ENCODE measurements at regions not wholly inside any gene's neighbourhood (a gene's known extent, or its start where the extent isn't known, plus 50 kb on each side); places are given as distances from the start of the nearest gene placed in this dataset.
"Not testable (repeated sequence)": the region's sequence is repeated elsewhere in the genome, so short reads cannot be mapped to it uniquely, and the experiment has no call there.

DNA sequence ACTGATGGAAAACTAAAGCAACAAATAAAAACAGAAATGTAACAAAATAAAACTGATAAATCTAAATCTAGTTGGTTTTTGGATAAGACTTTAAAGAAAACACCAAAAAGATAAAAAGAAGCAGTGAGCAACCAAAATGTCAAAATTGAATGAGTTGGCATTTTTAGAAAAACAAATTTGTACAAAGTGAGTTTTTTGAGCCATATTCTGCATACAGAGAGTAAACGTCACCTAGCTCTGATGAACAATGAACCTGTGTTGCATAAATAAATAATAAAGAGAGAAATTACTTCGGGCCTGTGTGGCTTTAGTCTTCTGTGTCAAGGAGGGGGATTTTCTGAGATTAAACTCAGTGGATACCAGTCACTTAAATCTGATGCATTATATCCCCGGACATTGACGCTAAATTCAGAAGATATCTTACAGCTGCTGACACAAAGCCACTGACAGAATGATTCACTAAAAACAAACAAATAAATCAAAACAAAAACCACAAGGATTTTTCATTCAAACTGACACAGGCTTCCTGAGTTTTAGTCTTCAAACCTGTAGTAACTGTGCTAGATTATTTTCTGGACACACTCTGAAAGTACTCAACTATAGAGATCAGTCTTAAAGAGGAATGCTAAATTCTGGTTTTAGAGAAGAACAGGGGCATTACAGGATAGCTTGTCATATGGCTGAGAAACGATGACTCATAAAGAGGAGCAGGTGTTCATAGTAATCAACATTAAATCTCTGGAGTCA is 403.5 kb upstream of the ST8SIA4 start:
- Mint-ChIP-seq H3K9me3 (no peaks in the 10 kb centered on the region), H3K4me3 (no peak overlapping the region), H3K36me3 (no peaks in the 10 kb centered on the region), H3K4me1 (no peaks in the 10 kb centered on the region), H3K27ac (no peak overlapping the region), H3K27me3 (no peaks in the 10 kb centered on the region)
- Histone ChIP-seq H3K36me3 (ENCODE audit: insufficient read depth, low read length) (no peaks in the 10 kb centered on the region), H3K4me3 (ENCODE audit: low read length) (no peak overlapping the region), H3K9me3 (ENCODE audit: low read length) (no peaks in the 10 kb centered on the region), H3K27me3 (ENCODE audit: insufficient read depth, low read length, poor library complexity, severe bottlenecking) (no peaks in the 10 kb centered on the region), H3K4me1 (ENCODE audit: insufficient read depth, low read length) (no peaks in the 10 kb centered on the region), H3K27ac (ENCODE audit: low read depth, low read length) (no peak overlapping the region)
- DNase-seq = no peak
- ChIA-PET POLR2A (no interaction called here), CTCF (no interaction called here)

- H3K4me1 ChIP-seq (ENCODE audit: insufficient read depth, low read length) = no peaks in the 10 kb centered on the region
- no peaks in the 10 kb centered on the region for H3K36me3 Mint-ChIP-seq
- H3K4me3 ChIP-seq (ENCODE audit: low read length) = no peak overlapping the region
- H3K27ac ChIP-seq (ENCODE audit: low read depth, low read length) = no peak overlapping the region
- H3K36me3 ChIP-seq (ENCODE audit: insufficient read depth, low read length) = no peaks in the 10 kb centered on the region
- POLR2A ChIA-PET = no interaction called here
- CTCF ChIA-PET = no interaction called here
- no peak overlapping the region for H3K27ac Mint-ChIP-seq
- H3K27me3 Mint-ChIP-seq = peaks cover 0 to 6% of the 10 kb centered on the region in 2 donors
- DNase-seq = no peak
- no peaks in the 10 kb centered on the region for H3K27me3 ChIP-seq (ENCODE audit: insufficient read depth, low read length, poor library complexity, severe bottlenecking)
- H3K9me3 ChIP-seq (ENCODE audit: low read length) = no peaks in the 10 kb centered on the region
- no peak overlapping the region for H3K4me3 Mint-ChIP-seq
- peaks cover 0 to 4% (median 0%) of the 10 kb centered on the region in 5 donors for H3K9me3 Mint-ChIP-seq
- no peaks in the 10 kb centered on the region for H3K4me1 Mint-ChIP-seq
Observed at GRCh38 chr5:101296477-101296876, 393.4 kb upstream of the ST8SIA4 start.

DNA sequence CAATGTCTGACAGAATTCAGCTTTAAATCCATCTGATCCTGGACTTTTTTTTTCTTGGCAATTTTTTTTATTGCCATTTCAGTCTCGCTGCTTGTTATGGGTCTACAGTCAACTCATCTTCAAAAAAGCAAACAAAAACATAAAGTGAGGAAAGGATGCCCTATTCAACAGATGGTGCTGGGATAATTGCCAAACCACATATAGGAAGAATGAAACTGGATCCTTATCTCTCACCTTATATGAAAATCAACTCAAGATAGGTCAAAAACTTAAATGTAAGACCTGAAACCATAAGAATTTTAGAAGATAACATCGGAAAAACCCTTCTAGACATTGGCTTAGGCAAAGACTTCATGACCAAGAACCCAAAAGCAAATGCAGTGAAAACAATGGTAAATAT is 389.1 kb upstream of the ST8SIA4 start:
- no peak overlapping the region for H3K27ac Mint-ChIP-seq
- CTCF ChIA-PET = no interaction called here

DNA sequence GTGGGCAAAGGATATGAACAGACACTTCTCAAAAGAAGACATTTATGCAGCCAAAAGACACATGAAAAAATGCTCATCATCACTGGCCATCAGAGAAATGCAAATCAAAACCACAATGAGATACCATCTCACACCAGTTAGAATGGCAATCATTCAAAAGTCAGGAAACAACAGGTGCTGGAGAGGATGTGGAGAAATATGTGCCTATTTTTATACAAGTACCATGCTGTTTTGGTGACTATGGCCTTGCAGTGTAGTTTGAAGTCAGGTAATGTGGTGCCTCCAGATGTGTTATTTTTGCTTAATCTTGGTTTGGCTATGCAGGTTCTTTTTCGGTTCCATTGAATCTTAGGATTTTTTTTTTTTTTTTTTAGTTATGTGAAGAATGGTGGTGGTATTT is 387.7 kb upstream of the ST8SIA4 start:
- H3K4me1 ChIP-seq (ENCODE audit: insufficient read depth, low read length); H3K36me3 Mint-ChIP-seq; H3K27ac Mint-ChIP-seq; H3K27me3 Mint-ChIP-seq; CTCF ChIA-PET; H3K9me3 ChIP-seq (ENCODE audit: low read length); POLR2A ChIA-PET; H3K4me3 ChIP-seq (ENCODE audit: low read length); H3K9me3 Mint-ChIP-seq; H3K27me3 ChIP-seq (ENCODE audit: insufficient read depth, low read length, poor library complexity, severe bottlenecking); H3K4me1 Mint-ChIP-seq; H3K4me3 Mint-ChIP-seq; H3K36me3 ChIP-seq (ENCODE audit: insufficient read depth, low read length); DNase-seq; H3K27ac ChIP-seq (ENCODE audit: low read depth, low read length): not testable (repeated sequence)

More for the DNA sequence above, 389.1 kb upstream of the ST8SIA4 start:
- Histone ChIP-seq H3K36me3 (ENCODE audit: insufficient read depth, low read length) (no peaks in the 10 kb centered on the region), H3K9me3 (ENCODE audit: low read length) (no peaks in the 10 kb centered on the region), H3K4me1 (ENCODE audit: insufficient read depth, low read length) (no peaks in the 10 kb centered on the region), H3K4me3 (ENCODE audit: low read length) (no peak overlapping the region), H3K27ac (ENCODE audit: low read depth, low read length) (no peak overlapping the region), H3K27me3 (ENCODE audit: insufficient read depth, low read length, poor library complexity, severe bottlenecking) (no peaks in the 10 kb centered on the region)
- Mint-ChIP-seq H3K27me3 (peaks cover 0 to 6% of the 10 kb centered on the region in 2 donors), H3K36me3 (no peaks in the 10 kb centered on the region), H3K4me1 (no peaks in the 10 kb centered on the region), H3K9me3 (peaks cover 0 to 6% (median 4%) of the 10 kb centered on the region in 5 donors), H3K4me3 (no peak overlapping the region)
- DNase-seq = no peak
- POLR2A ChIA-PET = no interaction called here

GRCh38 chr5:101288633-101289032 is 385.6 kb upstream of the ST8SIA4 start:
- no peak overlapping the region for H3K4me3 Mint-ChIP-seq
- Histone ChIP-seq H3K4me1 (ENCODE audit: insufficient read depth, low read length) (no peaks in the 10 kb centered on the region), H3K9me3 (ENCODE audit: low read length) (no peaks in the 10 kb centered on the region), H3K36me3 (ENCODE audit: insufficient read depth, low read length) (no peaks in the 10 kb centered on the region), H3K27me3 (ENCODE audit: insufficient read depth, low read length, poor library complexity, severe bottlenecking) (no peaks in the 10 kb centered on the region), H3K4me3 (ENCODE audit: low read length) (no peak overlapping the region), H3K27ac (ENCODE audit: low read depth, low read length) (no peak overlapping the region)
- ChIA-PET POLR2A (no interaction called here), CTCF (no interaction called here)
- H3K9me3 Mint-ChIP-seq = peaks cover 0 to 6% (median 4%) of the 10 kb centered on the region in 5 donors
- no peak for DNase-seq
- peaks cover 0 to 10% of the 10 kb centered on the region in 2 donors for H3K27me3 Mint-ChIP-seq
- no peaks in the 10 kb centered on the region for H3K36me3 Mint-ChIP-seq
- no peak overlapping the region for H3K27ac Mint-ChIP-seq
- no peaks in the 10 kb centered on the region for H3K4me1 Mint-ChIP-seq

DNA sequence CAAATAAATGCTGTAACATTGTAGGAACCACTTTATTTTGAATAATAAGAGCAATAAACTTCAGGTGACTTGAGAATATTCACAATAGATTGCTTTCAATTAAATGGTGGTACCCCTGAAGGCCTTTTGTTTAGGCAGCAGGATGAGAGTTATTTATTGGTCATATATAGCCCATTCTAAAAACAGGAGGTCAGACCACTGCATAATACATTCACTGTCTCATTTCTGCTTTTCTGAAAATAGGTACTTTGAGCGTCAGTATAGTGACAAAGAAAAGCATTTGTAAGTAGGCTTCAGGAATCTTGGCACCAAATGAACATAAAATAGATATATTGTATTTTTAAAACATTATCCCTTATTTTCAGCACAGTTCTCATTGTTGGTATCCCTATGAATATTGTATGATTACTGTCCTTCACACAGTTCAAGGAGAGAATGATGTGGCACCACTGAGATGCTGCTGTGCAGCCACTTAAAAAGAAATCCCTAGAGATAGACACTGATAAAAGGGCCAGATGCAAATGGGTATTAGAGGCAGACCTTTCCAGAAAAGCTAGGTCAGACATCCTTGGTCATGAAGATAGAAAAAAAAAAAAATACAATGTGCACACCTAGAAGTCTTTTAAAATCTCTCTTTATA is 381.8 kb upstream of the ST8SIA4 start:
- Mint-ChIP-seq H3K4me3 (no peak overlapping the region), H3K27ac (no peak overlapping the region), H3K9me3 (peaks cover 0 to 6% (median 0%) of the 10 kb centered on the region in 5 donors), H3K4me1 (no peaks in the 10 kb centered on the region), H3K36me3 (no peaks in the 10 kb centered on the region), H3K27me3 (peaks cover 0 to 3% of the 10 kb centered on the region in 2 donors)
- ChIA-PET CTCF (no interaction called here), POLR2A (no interaction called here)
- Histone ChIP-seq H3K27ac (ENCODE audit: low read depth, low read length) (no peak overlapping the region), H3K36me3 (ENCODE audit: insufficient read depth, low read length) (no peaks in the 10 kb centered on the region), H3K4me1 (ENCODE audit: insufficient read depth, low read length) (no peaks in the 10 kb centered on the region), H3K9me3 (ENCODE audit: low read length) (no peaks in the 10 kb centered on the region), H3K27me3 (ENCODE audit: insufficient read depth, low read length, poor library complexity, severe bottlenecking) (no peaks in the 10 kb centered on the region), H3K4me3 (ENCODE audit: low read length) (no peak overlapping the region)
- DNase-seq = no peak

GRCh38 chr5:101283938-101284337 is 380.9 kb upstream of the ST8SIA4 start:
- H3K4me1 Mint-ChIP-seq; H3K9me3 ChIP-seq (ENCODE audit: low read length); DNase-seq; H3K4me3 Mint-ChIP-seq; H3K27ac ChIP-seq (ENCODE audit: low read depth, low read length); H3K27me3 ChIP-seq (ENCODE audit: insufficient read depth, low read length, poor library complexity, severe bottlenecking); POLR2A ChIA-PET; H3K27me3 Mint-ChIP-seq; H3K36me3 ChIP-seq (ENCODE audit: insufficient read depth, low read length); H3K4me3 ChIP-seq (ENCODE audit: low read length); CTCF ChIA-PET; H3K27ac Mint-ChIP-seq; H3K9me3 Mint-ChIP-seq; H3K4me1 ChIP-seq (ENCODE audit: insufficient read depth, low read length); H3K36me3 Mint-ChIP-seq: not testable (repeated sequence)

GRCh38 chr5:101278917-101279316 is 375.8 kb upstream of the ST8SIA4 start:
- no peak overlapping the region for H3K27ac ChIP-seq (ENCODE audit: low read depth, low read length)
- Mint-ChIP-seq H3K4me3 (no peak overlapping the region), H3K27ac (no peak overlapping the region), H3K4me1 (no peaks in the 10 kb centered on the region), H3K36me3 (no peaks in the 10 kb centered on the region), H3K27me3 (peaks cover 0 to 2% of the 10 kb centered on the region in 2 donors), H3K9me3 (no peaks in the 10 kb centered on the region)
- no peaks in the 10 kb centered on the region for H3K27me3 ChIP-seq (ENCODE audit: insufficient read depth, low read length, poor library complexity, severe bottlenecking)
- no peaks in the 10 kb centered on the region for H3K9me3 ChIP-seq (ENCODE audit: low read length)
- CTCF ChIA-PET = no interaction called here
- no peaks in the 10 kb centered on the region for H3K4me1 ChIP-seq (ENCODE audit: insufficient read depth, low read length)
- no peak overlapping the region for H3K4me3 ChIP-seq (ENCODE audit: low read length)
- POLR2A ChIA-PET = no interaction called here
- H3K36me3 ChIP-seq (ENCODE audit: insufficient read depth, low read length) = no peaks in the 10 kb centered on the region
- no peak for DNase-seq

All from CD8-positive, alpha-beta memory T cell (primary cell).